Kidney epithelial cell (primary cell): ENCODE measurements at regions not wholly inside any gene's neighbourhood (a gene's known extent, or its start where the extent isn't known, plus 50 kb on each side); places are given as distances from the start of the nearest gene placed in this dataset.

Experiments used
- DNase-seq: peaks from one replicate; pipeline ENCODE4 v3.0.0-alpha.2; 2010; ENCODE audit warnings: low read depth
- H3K27me3 ChIP-seq: 2 replicates; pipeline ENCODE4 v1.6.0; 2011; ENCODE audit warnings: low read length; ENCODE audit not compliant: control insufficient read depth, insufficient read depth
- H3K36me3 ChIP-seq: 2 replicates; pipeline ENCODE4 v1.5.1; 2011; ENCODE audit warnings: low read length; ENCODE audit not compliant: control insufficient read depth, insufficient read depth
- H3K4me3 ChIP-seq: 2 replicates; pipeline ENCODE4 v1.5.1; 2011; ENCODE audit warnings: low read depth, mild to moderate bottlenecking, control low read depth, low read length
- TF ChIP-seq, protein P1 (sequence below): IDR thresholded peaks from 2 replicates; pipeline ENCODE4 v1.5.1; 2011; ENCODE audit warnings: mild to moderate bottlenecking, moderate library complexity, low read length, control low read depth, inconsistent platforms; ENCODE audit not compliant: insufficient read depth, poor library complexity, severe bottlenecking

DNA sequence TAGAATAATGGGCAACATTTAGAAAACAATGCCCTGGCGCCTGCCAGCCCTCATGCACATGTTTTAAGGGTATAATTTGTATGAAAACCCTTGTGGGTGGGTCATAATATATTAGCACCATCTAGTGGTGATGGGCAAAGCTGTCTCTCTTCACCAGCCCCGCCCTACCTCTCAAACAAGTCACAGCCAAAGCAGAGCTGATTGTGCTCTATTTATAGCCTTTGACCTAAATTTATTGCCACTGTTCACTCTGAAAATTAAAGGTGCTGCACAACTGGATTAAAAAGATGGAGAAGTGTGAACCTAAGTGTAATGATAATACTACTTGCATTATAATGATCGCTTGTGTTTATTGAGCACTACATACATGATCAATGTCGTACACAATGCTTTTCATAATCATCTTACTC, 131.9 kb upstream of the ANKH start:
- TF ChIP-seq, protein P1, sequence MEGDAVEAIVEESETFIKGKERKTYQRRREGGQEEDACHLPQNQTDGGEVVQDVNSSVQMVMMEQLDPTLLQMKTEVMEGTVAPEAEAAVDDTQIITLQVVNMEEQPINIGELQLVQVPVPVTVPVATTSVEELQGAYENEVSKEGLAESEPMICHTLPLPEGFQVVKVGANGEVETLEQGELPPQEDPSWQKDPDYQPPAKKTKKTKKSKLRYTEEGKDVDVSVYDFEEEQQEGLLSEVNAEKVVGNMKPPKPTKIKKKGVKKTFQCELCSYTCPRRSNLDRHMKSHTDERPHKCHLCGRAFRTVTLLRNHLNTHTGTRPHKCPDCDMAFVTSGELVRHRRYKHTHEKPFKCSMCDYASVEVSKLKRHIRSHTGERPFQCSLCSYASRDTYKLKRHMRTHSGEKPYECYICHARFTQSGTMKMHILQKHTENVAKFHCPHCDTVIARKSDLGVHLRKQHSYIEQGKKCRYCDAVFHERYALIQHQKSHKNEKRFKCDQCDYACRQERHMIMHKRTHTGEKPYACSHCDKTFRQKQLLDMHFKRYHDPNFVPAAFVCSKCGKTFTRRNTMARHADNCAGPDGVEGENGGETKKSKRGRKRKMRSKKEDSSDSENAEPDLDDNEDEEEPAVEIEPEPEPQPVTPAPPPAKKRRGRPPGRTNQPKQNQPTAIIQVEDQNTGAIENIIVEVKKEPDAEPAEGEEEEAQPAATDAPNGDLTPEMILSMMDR = peak; percentile 77
- no peaks in the 10 kb centered on the region for H3K27me3 ChIP-seq
- no peak overlapping the region for H3K4me3 ChIP-seq
- peak; percentile 23 for DNase-seq
- no peaks in the 10 kb centered on the region for H3K36me3 ChIP-seq

DNA sequence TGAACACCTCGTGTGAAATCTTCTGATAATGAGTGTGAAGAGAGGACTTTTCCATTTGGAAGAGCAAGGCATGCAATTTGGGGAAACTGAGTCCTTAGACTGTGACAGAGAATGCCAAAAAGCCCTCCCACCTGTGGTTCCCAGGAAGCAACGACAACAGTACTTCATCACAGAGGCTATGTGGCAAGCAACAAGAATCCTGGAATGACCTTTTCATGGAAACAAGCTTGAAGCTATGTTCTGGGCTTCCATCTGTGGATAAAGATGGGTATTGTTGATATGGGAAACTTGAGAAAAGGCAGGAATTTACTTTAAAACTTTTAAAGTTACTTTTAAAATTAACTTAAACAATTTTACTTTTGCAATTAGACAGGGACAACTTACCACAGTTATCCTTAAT, 131.2 kb upstream of the ANKH start:
- Histone ChIP-seq H3K27me3 (no peaks in the 10 kb centered on the region), H3K36me3 (no peaks in the 10 kb centered on the region), H3K4me3 (no peak overlapping the region)
- DNase-seq = no peak
- TF ChIP-seq, protein P1 = no peak

- no peaks in the 10 kb centered on the region for H3K36me3 ChIP-seq
- H3K27me3 ChIP-seq = no peaks in the 10 kb centered on the region
- H3K4me3 ChIP-seq = no peak overlapping the region
- TF ChIP-seq, protein P1 = no peak
- no peak for DNase-seq
Measured at GRCh38 chr5:15002173-15002572, 130.6 kb upstream of the ANKH start.

- no peaks in the 10 kb centered on the region for H3K27me3 ChIP-seq
- no peak for DNase-seq
- no peak overlapping the region for H3K4me3 ChIP-seq
- TF ChIP-seq, protein P1 = no peak
- H3K36me3 ChIP-seq = no peaks in the 10 kb centered on the region
Measured at GRCh38 chr5:15001517-15001916, 129.9 kb upstream of the ANKH start.

GRCh38 chr5:14998491-14998890, 126.9 kb upstream of the ANKH start:
- H3K27me3 ChIP-seq = no peaks in the 10 kb centered on the region

GRCh38 chr5:14996997-14997396, 125.4 kb upstream of the ANKH start:
- DNase-seq = no peak
- TF ChIP-seq, protein P1 = no peak
- H3K36me3 ChIP-seq = no peaks in the 10 kb centered on the region
- H3K27me3 ChIP-seq = no peaks in the 10 kb centered on the region
- no peak overlapping the region for H3K4me3 ChIP-seq

More at GRCh38 chr5:14998491-14998890, 126.9 kb upstream of the ANKH start:
- Histone ChIP-seq H3K4me3 (no peak overlapping the region), H3K36me3 (no peaks in the 10 kb centered on the region)
- no peak for DNase-seq
- TF ChIP-seq, protein P1 = no peak
